ENCODE measurements at regions not wholly inside any gene's neighbourhood (a gene's known extent, or its start where the extent isn't known, plus 50 kb on each side); places are given as distances from the start of the nearest gene placed in this dataset.

DNA sequence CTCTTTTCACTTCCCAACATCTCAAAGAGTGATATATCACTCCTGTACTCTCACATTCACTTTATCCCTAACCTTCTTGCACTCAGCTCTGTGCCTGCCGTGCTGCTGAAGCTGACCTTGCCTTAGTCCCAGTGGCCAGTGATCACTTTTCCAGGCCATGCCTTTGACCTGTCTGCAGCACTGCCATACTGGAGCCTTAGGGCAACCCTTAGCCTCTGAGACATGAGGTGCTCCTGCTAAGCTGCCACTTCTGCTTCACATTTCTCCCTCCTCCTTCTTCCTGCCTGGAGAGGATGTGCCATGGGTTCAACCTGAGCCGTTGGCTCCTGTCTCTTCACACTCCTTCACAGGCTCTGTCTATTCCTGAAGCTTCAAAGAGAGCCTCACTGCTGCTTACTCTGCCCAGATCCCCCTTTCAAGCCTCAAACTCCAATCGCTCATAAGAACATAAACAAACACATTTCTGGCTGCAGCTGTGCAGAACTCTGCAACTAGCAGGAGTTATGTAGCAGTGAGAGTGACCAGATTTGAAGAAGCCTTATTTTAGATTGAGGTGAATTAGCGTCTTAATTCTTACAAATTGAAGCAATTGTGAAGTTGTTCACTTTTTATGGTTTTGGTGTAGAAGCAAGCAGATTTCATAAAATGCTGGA lies 716.2 kb upstream of the FANCL start:
- H3K4me3 ChIP-seq (ENCODE audit: low read depth, low read length): no peak overlapping the region
- no peak for DNase-seq (ENCODE audit: low read depth)
- TF ChIP-seq, protein P1, sequence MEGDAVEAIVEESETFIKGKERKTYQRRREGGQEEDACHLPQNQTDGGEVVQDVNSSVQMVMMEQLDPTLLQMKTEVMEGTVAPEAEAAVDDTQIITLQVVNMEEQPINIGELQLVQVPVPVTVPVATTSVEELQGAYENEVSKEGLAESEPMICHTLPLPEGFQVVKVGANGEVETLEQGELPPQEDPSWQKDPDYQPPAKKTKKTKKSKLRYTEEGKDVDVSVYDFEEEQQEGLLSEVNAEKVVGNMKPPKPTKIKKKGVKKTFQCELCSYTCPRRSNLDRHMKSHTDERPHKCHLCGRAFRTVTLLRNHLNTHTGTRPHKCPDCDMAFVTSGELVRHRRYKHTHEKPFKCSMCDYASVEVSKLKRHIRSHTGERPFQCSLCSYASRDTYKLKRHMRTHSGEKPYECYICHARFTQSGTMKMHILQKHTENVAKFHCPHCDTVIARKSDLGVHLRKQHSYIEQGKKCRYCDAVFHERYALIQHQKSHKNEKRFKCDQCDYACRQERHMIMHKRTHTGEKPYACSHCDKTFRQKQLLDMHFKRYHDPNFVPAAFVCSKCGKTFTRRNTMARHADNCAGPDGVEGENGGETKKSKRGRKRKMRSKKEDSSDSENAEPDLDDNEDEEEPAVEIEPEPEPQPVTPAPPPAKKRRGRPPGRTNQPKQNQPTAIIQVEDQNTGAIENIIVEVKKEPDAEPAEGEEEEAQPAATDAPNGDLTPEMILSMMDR (IDR thresholded peaks at IDR 0.05; ENCODE audit: insufficient read depth, low read length): no peak

DNA sequence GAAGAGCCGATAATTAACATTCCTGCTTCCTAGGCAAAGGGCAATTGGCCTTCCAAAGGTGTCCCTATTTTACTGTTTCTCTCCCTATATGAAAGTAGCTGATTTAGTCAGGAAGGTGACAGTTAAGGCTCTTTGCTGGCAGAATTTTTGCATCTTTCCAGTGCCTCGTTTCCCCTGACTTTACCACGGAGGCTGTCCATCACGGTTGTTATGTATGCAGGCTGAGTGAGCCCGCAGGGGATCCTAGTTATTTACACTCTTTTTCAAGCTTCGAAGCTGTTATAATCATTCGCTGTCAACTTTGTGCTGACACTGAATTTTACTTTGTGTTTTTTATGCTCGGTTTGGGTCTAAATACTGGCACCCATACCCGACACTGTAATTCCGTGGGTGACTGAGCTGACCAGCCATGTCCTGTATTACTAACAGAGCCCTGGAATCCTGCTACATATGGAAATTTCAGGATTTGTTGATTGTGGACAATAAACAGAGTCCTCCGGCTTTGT lies 713.8 kb upstream of the FANCL start:
- no peak overlapping the region for H3K4me3 ChIP-seq (ENCODE audit: low read depth, low read length)
- TF ChIP-seq, protein P1 (IDR thresholded peaks at IDR 0.05; ENCODE audit: insufficient read depth, low read length): no peak
- DNase-seq (ENCODE audit: low read depth): no peak

DNA sequence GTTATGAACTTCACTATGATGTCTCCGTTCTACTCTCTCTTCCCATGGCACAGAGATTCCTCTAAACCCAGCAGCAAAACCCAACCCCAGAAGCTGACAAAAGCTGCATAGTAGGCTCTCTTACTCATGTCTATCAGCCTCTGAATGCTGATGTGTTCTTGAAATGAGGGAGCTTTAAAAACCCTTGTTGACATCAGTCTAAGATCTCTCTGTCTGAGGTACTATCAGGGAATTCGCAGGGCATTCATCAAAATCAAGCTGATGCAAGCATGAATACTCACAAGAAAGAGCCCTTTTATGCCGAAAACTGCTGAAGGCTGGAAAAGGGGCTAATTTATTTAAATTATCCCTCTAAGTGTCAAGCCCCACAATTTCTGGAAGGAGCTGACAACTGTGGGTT lies 710.6 kb upstream of the FANCL start:
- TF ChIP-seq, protein P1 (IDR thresholded peaks at IDR 0.05; ENCODE audit: insufficient read depth, low read length): no peak
- DNase-seq (ENCODE audit: low read depth): no peak
- H3K4me3 ChIP-seq (ENCODE audit: low read depth, low read length): no peak overlapping the region

DNA sequence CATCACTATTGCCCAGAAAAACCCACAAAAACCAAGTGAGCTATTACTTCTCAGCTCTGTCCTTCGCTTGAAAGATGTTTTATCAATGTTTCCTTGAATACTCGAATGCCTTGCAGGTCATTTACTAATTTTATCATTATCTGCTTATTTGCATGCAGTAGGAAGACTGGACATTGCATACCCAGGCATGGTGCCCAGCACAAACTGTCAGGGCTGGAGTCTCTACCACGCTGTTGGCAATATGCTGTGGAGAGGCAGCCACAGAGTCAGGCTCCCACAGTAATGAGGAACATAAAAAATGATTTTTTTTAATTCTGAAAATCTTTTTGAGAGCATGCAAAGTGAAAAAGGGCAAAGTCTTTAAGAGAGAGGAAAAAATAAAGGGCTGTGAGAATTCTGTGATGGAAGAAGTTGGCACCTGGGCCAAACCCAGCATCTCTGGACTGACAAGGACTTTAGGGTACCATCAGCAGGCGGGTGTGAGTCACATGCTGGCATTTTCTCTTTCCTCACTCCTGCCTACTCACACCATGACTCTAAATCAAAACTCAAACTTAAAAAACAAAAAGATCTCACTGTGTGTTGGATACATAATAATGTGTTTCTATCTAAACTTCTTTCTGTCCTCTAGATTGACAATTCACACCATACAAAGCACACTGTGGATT lies 709.8 kb upstream of the FANCL start:
- H3K4me3 ChIP-seq (ENCODE audit: low read depth, low read length): no peak overlapping the region
- no peak for DNase-seq (ENCODE audit: low read depth)
- TF ChIP-seq, protein P1 (IDR thresholded peaks at IDR 0.05; ENCODE audit: insufficient read depth, low read length): no peak

DNA sequence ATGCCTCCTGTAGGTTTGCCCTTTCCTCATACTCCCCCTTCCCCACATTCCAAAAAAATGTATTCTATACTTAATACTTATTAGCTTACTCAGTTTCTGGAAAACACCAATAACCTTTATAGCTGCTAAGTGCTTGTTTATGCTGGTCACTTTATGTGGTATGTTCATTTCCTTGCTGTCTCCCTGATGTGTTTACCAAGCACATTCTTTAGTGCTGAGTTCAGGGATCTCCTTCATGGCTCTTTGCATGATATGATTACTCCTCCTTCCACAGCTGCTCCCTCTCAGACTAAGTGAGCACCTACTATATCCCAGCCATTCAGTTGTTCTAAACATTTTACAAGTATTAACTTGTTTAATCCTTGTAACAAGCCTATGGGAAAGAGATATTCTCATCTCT lies 698.3 kb upstream of the FANCL start:
- H3K4me3 ChIP-seq (ENCODE audit: low read depth, low read length): no peak overlapping the region
- no peak for DNase-seq (ENCODE audit: low read depth)
- TF ChIP-seq, protein P1 (IDR thresholded peaks at IDR 0.05; ENCODE audit: insufficient read depth, low read length): no peak

DNA sequence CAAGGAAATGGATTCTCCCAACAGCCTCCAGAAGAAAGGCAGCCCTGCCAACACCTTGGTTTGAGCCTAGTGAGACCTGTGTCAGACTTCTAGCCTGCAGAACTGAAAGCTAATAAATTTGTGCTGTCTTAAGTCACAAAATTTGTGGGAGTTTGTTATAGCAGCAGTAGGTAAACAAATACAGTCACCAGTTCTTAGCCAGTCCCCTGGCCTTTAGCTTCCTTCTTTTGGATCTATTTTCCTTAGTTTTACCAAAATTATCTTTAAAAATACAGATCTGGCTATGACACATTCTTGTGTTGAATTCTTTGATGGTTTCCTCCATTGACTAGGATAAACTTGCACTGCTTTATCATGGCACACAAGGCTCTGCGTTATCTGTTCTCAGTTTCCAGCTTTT lies 697.9 kb upstream of the FANCL start:
- DNase-seq (ENCODE audit: low read depth): no peak
- TF ChIP-seq, protein P1 (IDR thresholded peaks at IDR 0.05; ENCODE audit: insufficient read depth, low read length): no peak
- no peak overlapping the region for H3K4me3 ChIP-seq (ENCODE audit: low read depth, low read length)

Data from fibroblast of the aortic adventitia (primary cell).